ENCODE measurements at regions not wholly inside any gene's neighbourhood (a gene's known extent, or its start where the extent isn't known, plus 50 kb on each side); places are given as distances from the start of the nearest gene placed in this dataset.

DNA sequence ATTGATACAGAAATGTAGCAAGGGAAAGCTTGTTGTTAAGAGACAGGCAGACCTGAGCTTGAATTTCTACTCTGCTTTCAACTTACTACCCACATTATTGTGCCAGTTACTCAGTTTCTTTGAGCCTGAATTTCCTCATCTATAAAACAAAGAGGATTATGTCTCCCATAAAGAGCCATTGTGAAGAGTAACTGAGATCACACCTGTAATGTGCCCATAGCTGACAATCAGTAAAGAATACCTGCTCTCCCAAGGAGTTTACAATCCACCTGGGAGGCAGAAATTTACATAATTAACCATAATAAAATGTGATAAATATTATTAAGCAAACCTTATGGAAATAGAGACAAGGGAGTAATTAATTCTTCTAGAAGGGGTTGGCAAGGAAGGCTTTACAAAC lies 204.9 kb downstream of the EPM2A start:
- ChIA-PET POLR2A (no interaction called here), CTCF (no interaction called here)
- no peak for DNase-seq (ENCODE audit: extremely low spot score)
- TF ChIP-seq ELF4 (IDR thresholded peaks at IDR 0.05) (no peak), SUZ12 (IDR thresholded peaks at IDR 0.05) (no peak), FOXM1 (IDR thresholded peaks at IDR 0.05; ENCODE audit: borderline replicate concordance) (no peak), BHLHE40 (IDR thresholded peaks at IDR 0.05; ENCODE audit: borderline replicate concordance) (no peak), SP1 (IDR thresholded peaks at IDR 0.05) (no peak), FOXA1 (IDR thresholded peaks at IDR 0.05) (no peak), TARDBP (IDR thresholded peaks at IDR 0.05) (no peak), CTBP1 (IDR thresholded peaks at IDR 0.05; ENCODE audit: borderline replicate concordance) (no peak), ZNF384 (IDR thresholded peaks at IDR 0.05) (no peak), FOXK2 (IDR thresholded peaks at IDR 0.05) (no peak), ARNT (IDR thresholded peaks at IDR 0.05) (no peak), L3MBTL2 (conservative IDR thresholded peaks at IDR 0.05) (no peak)

GRCh38 chr6:145531032-145531431 lies 204.3 kb downstream of the EPM2A start:
- POLR2A ChIA-PET: no interaction called here
- no peak for DNase-seq (ENCODE audit: extremely low spot score)
- CTCF ChIA-PET: no interaction called here

DNA sequence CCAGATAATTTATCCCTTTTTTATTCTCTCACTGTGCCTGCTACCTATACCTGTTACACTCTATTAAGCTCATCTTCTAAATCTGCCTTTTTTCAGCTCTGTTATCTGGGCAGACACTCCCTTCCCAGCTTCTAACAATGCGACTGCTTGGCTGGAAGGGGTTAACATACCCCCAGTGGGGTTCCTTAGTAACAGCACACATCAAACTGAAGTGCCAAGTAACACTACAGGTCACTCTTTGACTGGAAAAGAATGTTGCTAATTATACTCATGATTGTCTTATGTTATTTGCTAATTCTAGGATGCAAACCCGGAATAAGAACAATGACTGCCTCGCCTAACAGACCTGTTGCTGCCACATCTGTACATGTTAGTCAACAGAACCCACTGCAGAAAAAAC lies 203.5 kb downstream of the EPM2A start:
- TF ChIP-seq PKNOX1 (IDR thresholded peaks at IDR 0.05) (no peak), FOXA1 (IDR thresholded peaks at IDR 0.05) (no peak), CTBP1 (IDR thresholded peaks at IDR 0.05; ENCODE audit: borderline replicate concordance) (no peak), TARDBP (IDR thresholded peaks at IDR 0.05) (no peak), LEF1 (IDR thresholded peaks at IDR 0.05; ENCODE audit: borderline replicate concordance) (no peak), BHLHE40 (IDR thresholded peaks at IDR 0.05; ENCODE audit: borderline replicate concordance) (no peak), ZNF384 (IDR thresholded peaks at IDR 0.05) (no peak)
- DNase-seq (ENCODE audit: extremely low spot score): no peak
- CTCF ChIA-PET: no interaction called here
- POLR2A ChIA-PET: no interaction called here

More at GRCh38 chr6:145531032-145531431, 204.3 kb downstream of the EPM2A start:
- TF ChIP-seq NFRKB (IDR thresholded peaks at IDR 0.05): no peak
- no peak for TF ChIP-seq TARDBP (IDR thresholded peaks at IDR 0.05)
- TF ChIP-seq SP1 (IDR thresholded peaks at IDR 0.05): no peak

GRCh38 chr6:145532361-145532760 lies 203.0 kb downstream of the EPM2A start:
- no peak for DNase-seq (ENCODE audit: extremely low spot score)
- POLR2A ChIA-PET: no interaction called here
- CTCF ChIA-PET: no interaction called here
- TF ChIP-seq ARNT (IDR thresholded peaks at IDR 0.05) (no peak), FOXM1 (IDR thresholded peaks at IDR 0.05; ENCODE audit: borderline replicate concordance) (no peak), L3MBTL2 (conservative IDR thresholded peaks at IDR 0.05) (no peak), FOXK2 (IDR thresholded peaks at IDR 0.05) (no peak)

DNA sequence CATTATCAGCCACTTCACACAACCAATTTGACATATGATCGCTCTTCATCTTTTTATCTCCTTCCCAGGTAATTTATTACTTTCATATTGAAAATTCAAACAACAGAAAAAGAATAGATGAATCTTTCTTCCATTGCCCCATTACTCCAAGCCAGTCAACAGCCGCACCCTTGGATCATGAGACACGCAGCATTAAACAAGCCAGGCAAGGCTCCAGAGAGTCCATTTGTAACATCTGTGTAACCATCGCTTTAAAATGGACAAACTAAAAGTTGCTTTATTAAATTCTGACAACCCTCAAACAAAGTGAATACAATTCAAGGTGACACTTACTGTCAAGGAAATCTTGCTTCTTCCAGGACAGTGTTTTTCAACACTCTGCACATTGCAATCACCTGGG lies 200.3 kb downstream of the EPM2A start:
- POLR2A ChIA-PET: no interaction called here
- CTCF ChIA-PET: no interaction called here
- DNase-seq (ENCODE audit: extremely low spot score): no peak
- TF ChIP-seq SUZ12 (IDR thresholded peaks at IDR 0.05): no peak
- no peak for TF ChIP-seq TARDBP (IDR thresholded peaks at IDR 0.05)
- no peak for TF ChIP-seq FOXK2 (IDR thresholded peaks at IDR 0.05)
- TF ChIP-seq ZNF384 (IDR thresholded peaks at IDR 0.05): no peak
- no peak for TF ChIP-seq L3MBTL2 (conservative IDR thresholded peaks at IDR 0.05)
- no peak for TF ChIP-seq SP1 (IDR thresholded peaks at IDR 0.05)
- no peak for TF ChIP-seq NFRKB (IDR thresholded peaks at IDR 0.05)
- TF ChIP-seq FOXM1 (IDR thresholded peaks at IDR 0.05; ENCODE audit: borderline replicate concordance): no peak
- TF ChIP-seq CTBP1 (IDR thresholded peaks at IDR 0.05; ENCODE audit: borderline replicate concordance): no peak
- TF ChIP-seq PKNOX1 (IDR thresholded peaks at IDR 0.05): no peak
- no peak for TF ChIP-seq HDGF (IDR thresholded peaks at IDR 0.05; ENCODE audit: borderline replicate concordance)
- no peak for TF ChIP-seq ELF4 (IDR thresholded peaks at IDR 0.05)
- no peak for TF ChIP-seq BHLHE40 (IDR thresholded peaks at IDR 0.05; ENCODE audit: borderline replicate concordance)
- TF ChIP-seq ARNT (IDR thresholded peaks at IDR 0.05): no peak
- no peak for TF ChIP-seq FOXA1 (IDR thresholded peaks at IDR 0.05)
- no peak for TF ChIP-seq LEF1 (IDR thresholded peaks at IDR 0.05; ENCODE audit: borderline replicate concordance)

- TF ChIP-seq SP1 (IDR thresholded peaks at IDR 0.05): no peak
- no peak for DNase-seq (ENCODE audit: extremely low spot score)
- ChIA-PET POLR2A (no interaction called here), CTCF (no interaction called here)
Measured at GRCh38 chr6:145538989-145539388, 196.3 kb downstream of the EPM2A start.

DNA sequence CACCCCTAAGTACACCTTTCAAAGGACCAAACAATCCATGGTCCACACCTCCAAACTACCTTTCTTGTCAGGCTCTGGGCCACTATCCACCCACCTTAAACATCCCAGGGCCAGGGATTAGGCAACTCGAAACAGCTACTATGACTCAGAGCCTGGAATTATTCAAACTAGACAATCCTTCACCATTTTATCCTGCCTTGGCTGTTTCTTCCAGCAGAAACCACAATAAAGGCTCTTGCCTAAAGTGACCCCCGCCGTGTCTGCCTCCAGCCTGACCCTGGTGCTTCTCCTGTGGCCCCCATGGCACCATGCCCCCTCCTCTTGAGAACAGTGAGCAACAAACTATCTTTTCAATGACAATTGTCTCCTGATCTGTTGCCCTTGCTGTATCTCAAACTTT lies 195.5 kb downstream of the EPM2A start:
- POLR2A ChIA-PET: no interaction called here
- DNase-seq (ENCODE audit: extremely low spot score): no peak
- CTCF ChIA-PET: no interaction called here
- TF ChIP-seq SUZ12 (IDR thresholded peaks at IDR 0.05): no peak
- no peak for TF ChIP-seq CTBP1 (IDR thresholded peaks at IDR 0.05; ENCODE audit: borderline replicate concordance)
- TF ChIP-seq SP1 (IDR thresholded peaks at IDR 0.05): no peak
- TF ChIP-seq TARDBP (IDR thresholded peaks at IDR 0.05): no peak
- TF ChIP-seq NFRKB (IDR thresholded peaks at IDR 0.05): no peak

DNA sequence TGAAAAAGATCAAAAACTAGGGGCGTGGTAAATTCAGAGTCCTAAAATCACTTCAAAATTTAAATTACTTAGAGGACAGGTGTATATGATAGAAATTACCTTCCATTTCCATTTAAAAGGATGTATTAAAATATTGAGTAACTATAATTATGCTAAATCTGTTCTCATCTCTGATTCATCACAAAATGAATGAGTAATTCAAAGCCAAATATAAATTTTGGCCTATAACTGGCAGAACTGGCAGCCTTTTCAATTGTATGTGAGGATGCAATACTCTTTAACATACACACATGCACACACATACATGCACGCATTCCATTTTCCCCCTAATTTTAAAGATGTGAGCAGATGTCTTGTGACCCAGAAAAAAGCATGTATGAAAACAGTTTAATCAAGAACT lies 194.6 kb downstream of the EPM2A start:
- no peak for TF ChIP-seq L3MBTL2 (conservative IDR thresholded peaks at IDR 0.05)
- no peak for DNase-seq (ENCODE audit: extremely low spot score)
- CTCF ChIA-PET: no interaction called here
- POLR2A ChIA-PET: no interaction called here

- ChIA-PET CTCF (no interaction called here), POLR2A (no interaction called here)
- DNase-seq (ENCODE audit: extremely low spot score): no peak
- no peak for TF ChIP-seq ELF4 (IDR thresholded peaks at IDR 0.05)
- no peak for TF ChIP-seq FOXA1 (IDR thresholded peaks at IDR 0.05)
- TF ChIP-seq L3MBTL2 (conservative IDR thresholded peaks at IDR 0.05): no peak
- no peak for TF ChIP-seq LEF1 (IDR thresholded peaks at IDR 0.05; ENCODE audit: borderline replicate concordance)
- no peak for TF ChIP-seq PKNOX1 (IDR thresholded peaks at IDR 0.05)
- TF ChIP-seq SP1 (IDR thresholded peaks at IDR 0.05): no peak
- no peak for TF ChIP-seq SUZ12 (IDR thresholded peaks at IDR 0.05)
- TF ChIP-seq FOXM1 (IDR thresholded peaks at IDR 0.05; ENCODE audit: borderline replicate concordance): no peak
- TF ChIP-seq ZNF384 (IDR thresholded peaks at IDR 0.05): no peak
- TF ChIP-seq FOXK2 (IDR thresholded peaks at IDR 0.05): no peak
- TF ChIP-seq NFRKB (IDR thresholded peaks at IDR 0.05): no peak
- no peak for TF ChIP-seq HDGF (IDR thresholded peaks at IDR 0.05; ENCODE audit: borderline replicate concordance)
- TF ChIP-seq CTBP1 (IDR thresholded peaks at IDR 0.05; ENCODE audit: borderline replicate concordance): no peak
Measured at GRCh38 chr6:145544041-145544440, 191.3 kb downstream of the EPM2A start.
